ENCODE measurements at regions not wholly inside any gene's neighbourhood (a gene's known extent, or its start where the extent isn't known, plus 50 kb on each side); places are given as distances from the start of the nearest gene placed in this dataset.

DNA sequence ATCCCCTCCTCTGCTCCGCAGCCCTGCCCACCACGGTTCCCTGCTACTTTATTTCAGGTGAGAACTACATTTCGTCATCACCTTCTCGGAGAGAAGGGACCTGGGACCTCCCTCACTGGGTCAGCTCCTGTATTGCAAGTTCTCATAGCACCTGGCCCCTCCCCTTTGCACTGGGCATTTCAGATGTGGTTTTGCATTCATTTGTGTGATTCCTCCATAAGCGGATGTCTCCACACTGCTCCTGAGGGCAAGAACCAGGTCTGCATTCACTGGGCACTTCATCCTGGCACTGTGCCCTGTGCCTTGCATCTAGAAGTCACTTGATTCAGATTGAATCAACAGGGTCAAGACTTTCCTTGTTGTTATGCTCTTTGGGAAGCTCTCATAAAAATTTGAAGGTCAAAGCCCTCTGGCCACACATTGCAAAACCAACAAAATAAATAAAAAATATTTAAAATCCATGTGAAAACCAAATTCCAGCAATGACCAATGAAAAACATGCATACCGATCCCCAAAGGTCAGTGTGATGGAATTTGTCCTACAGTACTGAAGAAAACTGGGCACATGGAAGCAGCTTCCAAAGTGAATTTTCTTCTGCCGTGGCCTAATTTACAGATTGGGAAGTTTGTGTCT, 89.1 kb upstream of the F13A1 start:
- DNase-seq (no peak), ATAC-seq (replicated peaks in 1 of 4) (no peak)
- WGBS (ENCODE audit: insufficient coverage): 68% methylated on average over 7 of the region's 7 CpGs
- Histone ChIP-seq H3K36me3 (ENCODE audit: control insufficient read depth in 2 of 2, extremely low read depth in 1 of 2, insufficient read depth in 1 of 2, low read length in 1 of 2) (no peaks in the 10 kb centered on the region), H3K27ac (ENCODE audit: low read length) (no peak overlapping the region), H3K4me1 (ENCODE audit: control insufficient read depth in 1 of 2, extremely low read depth in 1 of 2, insufficient read depth in 2 of 2, low read length in 2 of 2) (no peaks in the 10 kb centered on the region), H3K27me3 (replicated peaks in 1 of 2; ENCODE audit: control insufficient read depth in 2 of 2, extremely low read depth in 1 of 2, insufficient read depth in 2 of 2, low read length in 1 of 2) (peaks cover 0 to 7% of the 10 kb centered on the region in 2 experiments), H3K4me3 (ENCODE audit: control insufficient read depth in 1 of 2, extremely low read depth in 1 of 2, low read length in 1 of 2) (no peak overlapping the region), H3K9me3 (no peaks in the 10 kb centered on the region)
- CTCF ChIA-PET: no interaction called here
- H3K27ac Mint-ChIP-seq: no peak overlapping the region
- peaks cover 5 to 9% of the 10 kb centered on the region in 2 donors for H3K27me3 Mint-ChIP-seq
- H3K9me3 Mint-ChIP-seq: no peaks in the 10 kb centered on the region
- H3K4me1 Mint-ChIP-seq: no peaks in the 10 kb centered on the region
- POLR2A ChIA-PET: no interaction called here
- no peak overlapping the region for H3K4me3 Mint-ChIP-seq
- no peaks in the 10 kb centered on the region for H3K36me3 Mint-ChIP-seq

- H3K27ac Mint-ChIP-seq: no peak overlapping the region
- H3K4me1 Mint-ChIP-seq: no peaks in the 10 kb centered on the region
- no peak overlapping the region for H3K27ac ChIP-seq (ENCODE audit: low read length)
- H3K27me3 ChIP-seq (replicated peaks in 1 of 2; ENCODE audit: control insufficient read depth in 2 of 2, extremely low read depth in 1 of 2, insufficient read depth in 2 of 2, low read length in 1 of 2): peaks cover 0 to 7% of the 10 kb centered on the region in 2 experiments
- CTCF ChIA-PET: no interaction called here
- H3K4me3 ChIP-seq (ENCODE audit: control insufficient read depth in 1 of 2, extremely low read depth in 1 of 2, low read length in 1 of 2): no peak overlapping the region
- H3K36me3 ChIP-seq (ENCODE audit: control insufficient read depth in 2 of 2, extremely low read depth in 1 of 2, insufficient read depth in 1 of 2, low read length in 1 of 2): no peaks in the 10 kb centered on the region
- no peaks in the 10 kb centered on the region for H3K4me1 ChIP-seq (ENCODE audit: control insufficient read depth in 1 of 2, extremely low read depth in 1 of 2, insufficient read depth in 2 of 2, low read length in 2 of 2)
- ATAC-seq (replicated peaks in 1 of 4) (no peak), DNase-seq (no peak)
- no peaks in the 10 kb centered on the region for H3K9me3 ChIP-seq
- no peaks in the 10 kb centered on the region for H3K9me3 Mint-ChIP-seq
- no peaks in the 10 kb centered on the region for H3K36me3 Mint-ChIP-seq
- H3K27me3 Mint-ChIP-seq: peaks cover 5 to 10% of the 10 kb centered on the region in 2 donors
- H3K4me3 Mint-ChIP-seq: no peak overlapping the region
- POLR2A ChIA-PET: interaction anchor here in 1 of 2 donors (0.6 kb wide), 1 partner anchor 279 kb away, joined by 5 read pairs; no protein-coding TSS in a partner anchor
Measured at GRCh38 chr6:6411115-6411514, 90.7 kb upstream of the F13A1 start.

- no peak overlapping the region for H3K4me3 Mint-ChIP-seq
- no peaks in the 10 kb centered on the region for H3K4me1 ChIP-seq (ENCODE audit: control insufficient read depth in 1 of 2, extremely low read depth in 1 of 2, insufficient read depth in 2 of 2, low read length in 2 of 2)
- 69% methylated on average over 3 of the region's 4 CpGs for whole genome bisulfite sequencing (ENCODE audit: insufficient coverage)
- no peak overlapping the region for H3K27ac ChIP-seq (ENCODE audit: low read length)
- no peaks in the 10 kb centered on the region for H3K4me1 Mint-ChIP-seq
- H3K9me3 ChIP-seq: no peaks in the 10 kb centered on the region
- peaks cover 5 to 12% of the 10 kb centered on the region in 2 donors for H3K27me3 Mint-ChIP-seq
- CTCF ChIA-PET: no interaction called here
- peaks cover 0 to 7% of the 10 kb centered on the region in 2 experiments for H3K27me3 ChIP-seq (replicated peaks in 1 of 2; ENCODE audit: control insufficient read depth in 2 of 2, extremely low read depth in 1 of 2, insufficient read depth in 2 of 2, low read length in 1 of 2)
- no peaks in the 10 kb centered on the region for H3K9me3 Mint-ChIP-seq
- H3K27ac Mint-ChIP-seq: no peak overlapping the region
- no peaks in the 10 kb centered on the region for H3K36me3 Mint-ChIP-seq
- POLR2A ChIA-PET: no interaction called here
- H3K4me3 ChIP-seq (ENCODE audit: control insufficient read depth in 1 of 2, extremely low read depth in 1 of 2, low read length in 1 of 2): no peak overlapping the region
- no peak for DNase-seq
- no peak for ATAC-seq (replicated peaks in 1 of 4)
- no peaks in the 10 kb centered on the region for H3K36me3 ChIP-seq (ENCODE audit: control insufficient read depth in 2 of 2, extremely low read depth in 1 of 2, insufficient read depth in 1 of 2, low read length in 1 of 2)
Measured at GRCh38 chr6:6412221-6412620, 91.8 kb upstream of the F13A1 start.

DNA sequence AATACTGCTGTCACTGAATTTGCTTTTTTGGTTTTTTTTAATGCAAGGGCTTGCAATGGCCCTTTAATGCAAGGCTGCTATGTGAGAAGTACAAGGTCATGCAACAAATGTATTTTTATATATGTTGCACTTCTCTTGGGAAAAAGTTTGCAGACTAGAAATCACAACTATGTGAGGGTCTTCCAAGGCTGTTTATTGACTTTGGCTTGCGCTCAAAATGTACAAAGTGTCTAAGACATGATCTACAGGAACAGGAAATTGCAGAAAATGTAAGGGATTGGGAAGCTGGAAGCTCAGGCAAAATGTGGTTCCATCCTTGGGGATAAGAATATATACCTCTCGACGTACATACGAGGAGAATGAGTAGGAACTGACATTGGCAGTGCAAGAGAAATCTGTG, 92.2 kb upstream of the F13A1 start:
- DNase-seq (no peak), ATAC-seq (replicated peaks in 1 of 4) (no peak)
- no peak overlapping the region for H3K4me3 Mint-ChIP-seq
- no peak overlapping the region for H3K27ac Mint-ChIP-seq
- no peaks in the 10 kb centered on the region for H3K4me1 ChIP-seq (ENCODE audit: control insufficient read depth in 1 of 2, extremely low read depth in 1 of 2, insufficient read depth in 2 of 2, low read length in 2 of 2)
- no peak overlapping the region for H3K27ac ChIP-seq (ENCODE audit: low read length)
- H3K36me3 Mint-ChIP-seq: no peaks in the 10 kb centered on the region
- no peaks in the 10 kb centered on the region for H3K36me3 ChIP-seq (ENCODE audit: control insufficient read depth in 2 of 2, extremely low read depth in 1 of 2, insufficient read depth in 1 of 2, low read length in 1 of 2)
- H3K27me3 Mint-ChIP-seq: peaks cover 5 to 12% of the 10 kb centered on the region in 2 donors
- H3K4me1 Mint-ChIP-seq: no peaks in the 10 kb centered on the region
- ChIA-PET POLR2A (no interaction called here), CTCF (no interaction called here)
- H3K9me3 ChIP-seq: no peaks in the 10 kb centered on the region
- 100% methylated on average over 1 of the region's 4 CpGs for WGBS (ENCODE audit: insufficient coverage)
- H3K27me3 ChIP-seq (replicated peaks in 1 of 2; ENCODE audit: control insufficient read depth in 2 of 2, extremely low read depth in 1 of 2, insufficient read depth in 2 of 2, low read length in 1 of 2): peaks cover 0 to 7% of the 10 kb centered on the region in 2 experiments
- H3K9me3 Mint-ChIP-seq: no peaks in the 10 kb centered on the region
- H3K4me3 ChIP-seq (ENCODE audit: control insufficient read depth in 1 of 2, extremely low read depth in 1 of 2, low read length in 1 of 2): no peak overlapping the region

GRCh38 chr6:6414931-6415330, 94.5 kb upstream of the F13A1 start:
- ATAC-seq (replicated peaks in 1 of 4): no peak

DNA sequence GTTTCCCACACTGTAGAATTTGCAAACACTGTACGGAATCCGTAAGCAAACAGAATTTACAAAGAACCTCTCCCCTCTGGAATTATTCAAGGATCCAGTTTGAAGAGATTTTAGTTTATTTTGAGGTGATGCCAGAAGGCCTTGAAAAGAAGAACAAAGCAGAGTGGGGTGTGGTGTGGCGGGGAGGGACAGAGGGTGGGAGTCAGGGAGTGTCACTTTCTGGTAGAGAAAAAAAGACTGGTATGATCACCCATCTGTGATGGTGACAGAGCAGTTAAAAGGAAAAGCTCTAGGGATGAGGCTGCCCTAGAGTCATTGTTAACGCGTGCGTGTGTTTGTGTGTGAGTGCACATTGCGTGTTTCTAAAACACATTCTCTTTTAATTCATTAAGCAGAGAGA, 97.0 kb upstream of the F13A1 start:
- no peak overlapping the region for H3K27ac ChIP-seq (ENCODE audit: low read length)
- ChIA-PET CTCF (no interaction called here), POLR2A (no interaction called here)
- Mint-ChIP-seq H3K4me1 (no peaks in the 10 kb centered on the region), H3K27me3 (peaks cover 7 to 9% of the 10 kb centered on the region in 2 donors), H3K4me3 (no peak overlapping the region), H3K9me3 (peaks cover 0 to 5% (median 0%) of the 10 kb centered on the region in 3 donors), H3K36me3 (no peaks in the 10 kb centered on the region), H3K27ac (no peak overlapping the region)
- H3K9me3 ChIP-seq: no peaks in the 10 kb centered on the region
- H3K4me3 ChIP-seq (ENCODE audit: control insufficient read depth in 1 of 2, extremely low read depth in 1 of 2, low read length in 1 of 2): no peak overlapping the region
- no peaks in the 10 kb centered on the region for H3K4me1 ChIP-seq (ENCODE audit: control insufficient read depth in 1 of 2, extremely low read depth in 1 of 2, insufficient read depth in 2 of 2, low read length in 2 of 2)
- H3K36me3 ChIP-seq (ENCODE audit: control insufficient read depth in 2 of 2, extremely low read depth in 1 of 2, insufficient read depth in 1 of 2, low read length in 1 of 2): no peaks in the 10 kb centered on the region
- no peak for DNase-seq
- no peak for ATAC-seq (replicated peaks in 1 of 4)
- 88% methylated on average over 2 of the region's 7 CpGs for WGBS (ENCODE audit: insufficient coverage)
- peaks cover 0 to under 1% of the 10 kb centered on the region in 2 experiments for H3K27me3 ChIP-seq (replicated peaks in 1 of 2; ENCODE audit: control insufficient read depth in 2 of 2, extremely low read depth in 1 of 2, insufficient read depth in 2 of 2, low read length in 1 of 2)

More at GRCh38 chr6:6414931-6415330, 94.5 kb upstream of the F13A1 start:
- Histone ChIP-seq H3K4me3 (ENCODE audit: control insufficient read depth in 1 of 2, extremely low read depth in 1 of 2, low read length in 1 of 2) (no peak overlapping the region), H3K36me3 (ENCODE audit: control insufficient read depth in 2 of 2, extremely low read depth in 1 of 2, insufficient read depth in 1 of 2, low read length in 1 of 2) (no peaks in the 10 kb centered on the region), H3K4me1 (ENCODE audit: control insufficient read depth in 1 of 2, extremely low read depth in 1 of 2, insufficient read depth in 2 of 2, low read length in 2 of 2) (no peaks in the 10 kb centered on the region), H3K27ac (ENCODE audit: low read length) (no peak overlapping the region), H3K9me3 (no peaks in the 10 kb centered on the region), H3K27me3 (replicated peaks in 1 of 2; ENCODE audit: control insufficient read depth in 2 of 2, extremely low read depth in 1 of 2, insufficient read depth in 2 of 2, low read length in 1 of 2) (peaks cover 0 to 3% of the 10 kb centered on the region in 2 experiments)
- Mint-ChIP-seq H3K36me3 (no peaks in the 10 kb centered on the region), H3K9me3 (no peaks in the 10 kb centered on the region), H3K27me3 (peaks cover 0 to 6% of the 10 kb centered on the region in 2 donors), H3K4me3 (no peak overlapping the region), H3K27ac (no peak overlapping the region), H3K4me1 (no peaks in the 10 kb centered on the region)
- CTCF ChIA-PET: no interaction called here
- POLR2A ChIA-PET: no interaction called here
- no peak for DNase-seq
- no CpG with 5 or more reads among the region's 5 CpGs for WGBS (ENCODE audit: insufficient coverage)

- no CpG with 5 or more reads among the region's 3 CpGs for WGBS (ENCODE audit: insufficient coverage)
- H3K27me3 ChIP-seq (replicated peaks in 1 of 2; ENCODE audit: control insufficient read depth in 2 of 2, extremely low read depth in 1 of 2, insufficient read depth in 2 of 2, low read length in 1 of 2): no peaks in the 10 kb centered on the region
- no peaks in the 10 kb centered on the region for H3K9me3 ChIP-seq
- H3K36me3 Mint-ChIP-seq: no peaks in the 10 kb centered on the region
- no peaks in the 10 kb centered on the region for H3K4me1 Mint-ChIP-seq
- DNase-seq (no peak), ATAC-seq (replicated peaks in 1 of 4) (no peak)
- no peak overlapping the region for H3K27ac ChIP-seq (ENCODE audit: low read length)
- no peak overlapping the region for H3K27ac Mint-ChIP-seq
- POLR2A ChIA-PET: no interaction called here
- CTCF ChIA-PET: no interaction called here
- no peaks in the 10 kb centered on the region for H3K4me1 ChIP-seq (ENCODE audit: control insufficient read depth in 1 of 2, extremely low read depth in 1 of 2, insufficient read depth in 2 of 2, low read length in 2 of 2)
- peaks cover 15 to 16% of the 10 kb centered on the region in 2 donors for H3K27me3 Mint-ChIP-seq
- H3K9me3 Mint-ChIP-seq: peaks cover under 1 to 12% (median 4%) of the 10 kb centered on the region in 3 donors
- H3K36me3 ChIP-seq (ENCODE audit: control insufficient read depth in 2 of 2, extremely low read depth in 1 of 2, insufficient read depth in 1 of 2, low read length in 1 of 2): no peaks in the 10 kb centered on the region
- no peak overlapping the region for H3K4me3 Mint-ChIP-seq
- H3K4me3 ChIP-seq (ENCODE audit: control insufficient read depth in 1 of 2, extremely low read depth in 1 of 2, low read length in 1 of 2): no peak overlapping the region
Measured at GRCh38 chr6:6418421-6418820, 98.0 kb upstream of the F13A1 start.

Measured in T-cell (primary cell).